Ovary (tissue), 7 donors: ENCODE measurements at regions not wholly inside any gene's neighbourhood (a gene's known extent, or its start where the extent isn't known, plus 50 kb on each side); places are given as distances from the start of the nearest gene placed in this dataset.

Experiments
- DNase-seq, 5 donors: peaks; one replicate each; pipeline ENCODE4 v3.0.0-alpha.2; 2019 to 2020
- H3K27ac ChIP-seq, 2 donors: fragments of 200-600 bp; one replicate each; pipeline versions ENCODE4 v1.5.1 to v1.8.0; 2019 to 2022
- H3K27me3 ChIP-seq: fragments of 200-600 bp; one replicate; pipeline ENCODE4 v1.8.0; 2022
- H3K36me3 ChIP-seq: fragments of 200-600 bp; sonication (generic); one replicate; pipeline ENCODE4 v1.5.1; 2019
- H3K4me1 ChIP-seq: one replicate; pipeline ENCODE4 v1.8.1; 2013; ENCODE audit warnings: mild to moderate bottlenecking, moderate library complexity; ENCODE audit not compliant: insufficient read depth
- H3K4me3 ChIP-seq: fragments of 200-600 bp; sonication (generic); one replicate; pipeline ENCODE4 v1.5.1; 2017
- H3K9me3 ChIP-seq, 2 donors: fragments of 200-600 bp in 1 of 2; sonication (generic) in 1 of 2; one replicate each; pipeline versions ENCODE4 v1.5.1 to v1.8.1; 2013 to 2019; ENCODE audit warnings: mild to moderate bottlenecking in 1 of 2, moderate library complexity in 1 of 2
- EP300 ChIP-seq: sonication (generic); formaldehyde crosslinking; IDR thresholded peaks from one replicate; pipeline ENCODE4 v1.6.1; 2017; ENCODE audit warnings: antibody characterized with exemption
- POLR2A ChIP-seq: fragments of 450-650 bp; IDR thresholded peaks from one replicate; pipeline ENCODE4 v1.6.1; 2017; ENCODE audit warnings: antibody characterized with exemption, mild to moderate bottlenecking, moderate library complexity
- WGBS, 3 donors: extraction: QIAGEN DNeasy Blood & Tissue Kit in 1 of 3; methylation state at CpG; one replicate each; pipeline versions ENCODE4 v1.1.5 to v1.1.7; 2013 to 2017; 5-methylcytosine and 5-hydroxymethylcytosine counted together
- intact Hi-C, 4 donors: fragments of 100-400 bp; cut with DNase I; formaldehyde crosslinking; loops; one replicate each; pipeline versions ENCODE4 v1.11.0 to v1.15.1; 2022 to 2023
- TF ChIP-seq, protein P1 (sequence below), 3 donors: fragments of 450-650 bp in 2 of 3; fragments of 200-600 bp in 1 of 3; IDR thresholded peaks; one replicate each; pipeline versions ENCODE4 v1.5.1 to v1.8.0; 2016 to 2022; ENCODE audit warnings: antibody characterized with exemption in 3 of 3, mild to moderate bottlenecking in 1 of 3
- donor health status: DM: no; HTN: no; CAD: no; lungs with moderate emphysema.
- donor health status: DM: no; HTN: no; CAD: no.
- donor health status: Bipolar disorder and iron deficiency.
- donor health status: DM: no; HTN: no; CAD: no.
- donor health status: DM: yes; HTN: yes; CAD: no.

GRCh38 chr3:106086636-106087035 lies 217.8 kb upstream of the CBLB start:
- H3K4me3 ChIP-seq, result no peak overlapping the region
- no peaks in the 10 kb centered on the region for H3K4me1 ChIP-seq
- H3K9me3 ChIP-seq, result no peaks in the 10 kb centered on the region
- no peak for DNase-seq
- H3K36me3 ChIP-seq, result no peaks in the 10 kb centered on the region
- intact Hi-C loops, result no loop called here
- H3K27ac ChIP-seq, result no peak overlapping the region
- 87 to 90% (median 87%) methylated on average over 4 of the region's 4 CpGs for WGBS, 3 donors
- H3K27me3 ChIP-seq, result no peaks in the 10 kb centered on the region
- TF ChIP-seq POLR2A, result no peak
- TF ChIP-seq EP300, result no peak
- TF ChIP-seq, protein P1, sequence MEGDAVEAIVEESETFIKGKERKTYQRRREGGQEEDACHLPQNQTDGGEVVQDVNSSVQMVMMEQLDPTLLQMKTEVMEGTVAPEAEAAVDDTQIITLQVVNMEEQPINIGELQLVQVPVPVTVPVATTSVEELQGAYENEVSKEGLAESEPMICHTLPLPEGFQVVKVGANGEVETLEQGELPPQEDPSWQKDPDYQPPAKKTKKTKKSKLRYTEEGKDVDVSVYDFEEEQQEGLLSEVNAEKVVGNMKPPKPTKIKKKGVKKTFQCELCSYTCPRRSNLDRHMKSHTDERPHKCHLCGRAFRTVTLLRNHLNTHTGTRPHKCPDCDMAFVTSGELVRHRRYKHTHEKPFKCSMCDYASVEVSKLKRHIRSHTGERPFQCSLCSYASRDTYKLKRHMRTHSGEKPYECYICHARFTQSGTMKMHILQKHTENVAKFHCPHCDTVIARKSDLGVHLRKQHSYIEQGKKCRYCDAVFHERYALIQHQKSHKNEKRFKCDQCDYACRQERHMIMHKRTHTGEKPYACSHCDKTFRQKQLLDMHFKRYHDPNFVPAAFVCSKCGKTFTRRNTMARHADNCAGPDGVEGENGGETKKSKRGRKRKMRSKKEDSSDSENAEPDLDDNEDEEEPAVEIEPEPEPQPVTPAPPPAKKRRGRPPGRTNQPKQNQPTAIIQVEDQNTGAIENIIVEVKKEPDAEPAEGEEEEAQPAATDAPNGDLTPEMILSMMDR (IDR thresholded peaks at IDR 0.05), result no peak

DNA sequence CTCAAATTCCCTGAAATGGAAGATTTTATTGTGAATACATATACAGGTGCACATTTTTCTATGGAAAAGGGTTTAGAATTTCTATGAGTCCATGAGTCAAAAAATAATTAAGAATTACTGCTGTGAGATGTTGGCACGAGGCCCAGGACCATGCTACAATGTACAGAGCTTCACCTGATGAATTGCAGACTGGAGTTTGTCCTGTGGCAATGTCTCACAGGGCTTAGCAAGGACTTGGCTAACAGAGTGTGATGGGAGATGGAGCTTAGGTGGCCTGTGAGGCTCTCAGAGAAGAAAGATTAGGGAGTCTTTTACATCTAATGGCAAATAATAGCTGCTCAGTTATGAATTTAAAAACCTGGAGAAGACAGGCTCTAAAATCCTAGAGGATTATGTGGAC lies 219.5 kb upstream of the CBLB start:
- no peak overlapping the region for H3K4me3 ChIP-seq
- no peak overlapping the region for H3K27ac ChIP-seq
- H3K9me3 ChIP-seq, result no peaks in the 10 kb centered on the region
- intact Hi-C loops, result no loop called here
- WGBS, 3 donors, result 67 to 79% (median 75%) methylated on average over 1 of the region's 1 CpG
- no peaks in the 10 kb centered on the region for H3K4me1 ChIP-seq
- no peak for DNase-seq
- no peaks in the 10 kb centered on the region for H3K27me3 ChIP-seq
- no peak for TF ChIP-seq POLR2A
- TF ChIP-seq, protein P1 (IDR thresholded peaks at IDR 0.05), result no peak
- TF ChIP-seq EP300, result no peak
- H3K36me3 ChIP-seq, result no peaks in the 10 kb centered on the region

DNA sequence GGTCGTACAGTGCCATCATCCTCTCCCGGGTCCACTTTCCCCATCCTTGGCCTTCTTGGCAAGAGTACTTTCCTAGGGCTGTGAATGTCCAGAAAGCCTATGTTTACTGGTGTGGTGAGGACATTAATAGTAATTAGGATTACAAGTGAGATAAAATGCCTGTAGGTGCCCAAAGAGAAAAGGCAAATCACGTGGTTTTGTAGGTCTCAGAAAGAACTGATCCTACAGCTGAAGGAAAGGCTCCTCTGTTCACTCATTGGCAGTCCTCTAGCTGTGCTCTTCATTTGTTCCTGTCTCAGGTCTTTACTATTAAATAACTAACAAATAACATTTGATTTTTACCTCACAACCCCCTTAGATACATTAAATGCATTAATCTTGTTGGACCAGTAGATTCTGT lies 220.1 kb upstream of the CBLB start:
- Histone ChIP-seq H3K4me1 (no peaks in the 10 kb centered on the region), H3K9me3 (no peaks in the 10 kb centered on the region), H3K4me3 (no peak overlapping the region), H3K36me3 (no peaks in the 10 kb centered on the region), H3K27ac (no peak overlapping the region), H3K27me3 (no peaks in the 10 kb centered on the region)
- intact Hi-C loops, result no loop called here
- TF ChIP-seq POLR2A (no peak), EP300 (no peak)
- TF ChIP-seq, protein P1 (IDR thresholded peaks at IDR 0.05), result no peak
- 75 to 96% (median 80%) methylated on average over 3 of the region's 3 CpGs for WGBS, 3 donors
- no peak for DNase-seq

DNA sequence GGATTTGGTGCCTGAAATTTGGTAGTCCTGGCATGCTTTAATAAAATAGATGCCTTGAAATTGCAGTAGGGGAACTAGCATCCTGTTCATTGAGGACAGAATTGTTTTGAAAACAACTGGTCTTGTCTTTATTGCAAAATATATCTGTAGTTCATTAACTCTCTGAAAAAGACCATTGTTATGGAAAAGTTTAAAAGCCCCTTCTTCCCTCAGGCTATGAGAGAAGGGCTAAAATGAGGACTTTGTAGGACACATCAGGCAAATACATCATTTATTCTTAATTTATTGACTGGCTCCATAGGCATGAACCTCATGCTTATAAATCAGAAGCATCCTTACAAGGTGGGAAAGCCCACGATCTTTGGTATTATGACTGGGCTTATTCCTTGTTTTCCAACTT lies 221.0 kb upstream of the CBLB start:
- no peaks in the 10 kb centered on the region for H3K36me3 ChIP-seq
- H3K27ac ChIP-seq, result no peak overlapping the region
- intact Hi-C loops, result no loop called here
- no peaks in the 10 kb centered on the region for H3K9me3 ChIP-seq
- 90 to 94% (median 91%) methylated on average over 1 of the region's 1 CpG for WGBS, 3 donors
- no peaks in the 10 kb centered on the region for H3K27me3 ChIP-seq
- TF ChIP-seq, protein P1 (IDR thresholded peaks at IDR 0.05), result no peak
- H3K4me3 ChIP-seq, result no peak overlapping the region
- no peaks in the 10 kb centered on the region for H3K4me1 ChIP-seq
- no peak for DNase-seq

- no peak for DNase-seq
- H3K27me3 ChIP-seq, result no peaks in the 10 kb centered on the region
- no peak overlapping the region for H3K27ac ChIP-seq
- H3K4me1 ChIP-seq, result no peaks in the 10 kb centered on the region
- TF ChIP-seq POLR2A (no peak), EP300 (no peak)
- TF ChIP-seq, protein P1 (IDR thresholded peaks at IDR 0.05), result no peak
- intact Hi-C loops, result no loop called here
- H3K36me3 ChIP-seq, result no peaks in the 10 kb centered on the region
- no peak overlapping the region for H3K4me3 ChIP-seq
- WGBS, 3 donors, result 81 to 85% (median 84%) methylated on average over 2 of the region's 2 CpGs
- H3K9me3 ChIP-seq, result no peaks in the 10 kb centered on the region
These were observed 224.0 kb upstream of the CBLB start for GRCh38 chr3:106092792-106093191.
